ENCODE measurements at regions not wholly inside any gene's neighbourhood (a gene's known extent, or its start where the extent isn't known, plus 50 kb on each side); places are given as distances from the start of the nearest gene placed in this dataset.

GRCh38 chr2:15700599-15701340 lies 109.1 kb downstream of the DDX1 start:
- TF ChIP-seq, protein P1, sequence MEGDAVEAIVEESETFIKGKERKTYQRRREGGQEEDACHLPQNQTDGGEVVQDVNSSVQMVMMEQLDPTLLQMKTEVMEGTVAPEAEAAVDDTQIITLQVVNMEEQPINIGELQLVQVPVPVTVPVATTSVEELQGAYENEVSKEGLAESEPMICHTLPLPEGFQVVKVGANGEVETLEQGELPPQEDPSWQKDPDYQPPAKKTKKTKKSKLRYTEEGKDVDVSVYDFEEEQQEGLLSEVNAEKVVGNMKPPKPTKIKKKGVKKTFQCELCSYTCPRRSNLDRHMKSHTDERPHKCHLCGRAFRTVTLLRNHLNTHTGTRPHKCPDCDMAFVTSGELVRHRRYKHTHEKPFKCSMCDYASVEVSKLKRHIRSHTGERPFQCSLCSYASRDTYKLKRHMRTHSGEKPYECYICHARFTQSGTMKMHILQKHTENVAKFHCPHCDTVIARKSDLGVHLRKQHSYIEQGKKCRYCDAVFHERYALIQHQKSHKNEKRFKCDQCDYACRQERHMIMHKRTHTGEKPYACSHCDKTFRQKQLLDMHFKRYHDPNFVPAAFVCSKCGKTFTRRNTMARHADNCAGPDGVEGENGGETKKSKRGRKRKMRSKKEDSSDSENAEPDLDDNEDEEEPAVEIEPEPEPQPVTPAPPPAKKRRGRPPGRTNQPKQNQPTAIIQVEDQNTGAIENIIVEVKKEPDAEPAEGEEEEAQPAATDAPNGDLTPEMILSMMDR (IDR thresholded peaks at IDR 0.05; ENCODE audit: low read depth, low read length, missing control alignments) = no peak
- H3K4me3 ChIP-seq (ENCODE audit: low read depth, low read length) = no peak overlapping the region
- in situ Hi-C loops (cut with HindIII; ENCODE audit: low sequenced_read_pairs) = no loop called here

GRCh38 chr2:15701341-15701907 lies 109.8 kb downstream of the DDX1 start:
- TF ChIP-seq, protein P1 (IDR thresholded peaks at IDR 0.05; ENCODE audit: low read depth, low read length, missing control alignments) = no peak
- no peak for DNase-seq (ENCODE audit: low read depth)
- no peak overlapping the region for H3K4me3 ChIP-seq (ENCODE audit: low read depth, low read length)
- in situ Hi-C loops (cut with HindIII; ENCODE audit: low sequenced_read_pairs) = no loop called here

More at GRCh38 chr2:15700599-15701340, 109.1 kb downstream of the DDX1 start:
- DNase-seq (ENCODE audit: low read depth) = no peak

GRCh38 chr2:15701991-15702390 lies 110.3 kb downstream of the DDX1 start:
- in situ Hi-C loops (cut with HindIII; ENCODE audit: low sequenced_read_pairs) = no loop called here
- no peak overlapping the region for H3K4me3 ChIP-seq (ENCODE audit: low read depth, low read length)
- DNase-seq (ENCODE audit: low read depth) = no peak
- TF ChIP-seq, protein P1 (IDR thresholded peaks at IDR 0.05; ENCODE audit: low read depth, low read length, missing control alignments) = no peak

GRCh38 chr2:15702452-15702851 lies 110.8 kb downstream of the DDX1 start:
- in situ Hi-C loops (cut with HindIII; ENCODE audit: low sequenced_read_pairs) = no loop called here
- no peak for DNase-seq (ENCODE audit: low read depth)
- no peak overlapping the region for H3K4me3 ChIP-seq (ENCODE audit: low read depth, low read length)
- TF ChIP-seq, protein P1 (IDR thresholded peaks at IDR 0.05; ENCODE audit: low read depth, low read length, missing control alignments) = no peak

DNA sequence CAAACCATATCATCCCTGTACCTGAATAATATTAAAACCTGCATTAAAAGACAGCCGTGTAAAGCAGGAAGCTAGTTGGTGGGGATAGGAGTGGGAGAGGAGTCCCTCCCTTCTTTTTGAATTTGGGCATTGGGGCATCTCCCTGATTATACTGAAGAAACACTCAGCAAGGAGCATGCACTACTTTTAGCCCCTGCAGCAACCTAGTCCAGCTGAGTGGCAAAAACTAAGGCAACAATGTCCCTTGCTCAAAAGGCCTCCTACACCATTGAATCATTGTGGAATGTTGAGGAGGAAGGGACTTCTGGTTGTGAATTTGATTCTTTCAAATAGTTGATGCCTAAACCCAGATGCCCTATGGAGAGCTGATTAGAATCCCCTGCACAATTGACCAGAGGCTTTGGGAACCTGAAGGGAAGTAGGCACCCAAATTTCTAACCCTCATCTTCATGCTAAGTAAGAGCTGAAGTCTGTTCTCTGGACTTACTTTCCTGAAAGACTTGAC lies 111.7 kb downstream of the DDX1 start:
- DNase-seq (ENCODE audit: low read depth) = no peak
- H3K4me3 ChIP-seq (ENCODE audit: low read depth, low read length) = no peak overlapping the region
- in situ Hi-C loops (cut with HindIII; ENCODE audit: low sequenced_read_pairs) = no loop called here
- TF ChIP-seq, protein P1 (IDR thresholded peaks at IDR 0.05; ENCODE audit: low read depth, low read length, missing control alignments) = no peak

DNA sequence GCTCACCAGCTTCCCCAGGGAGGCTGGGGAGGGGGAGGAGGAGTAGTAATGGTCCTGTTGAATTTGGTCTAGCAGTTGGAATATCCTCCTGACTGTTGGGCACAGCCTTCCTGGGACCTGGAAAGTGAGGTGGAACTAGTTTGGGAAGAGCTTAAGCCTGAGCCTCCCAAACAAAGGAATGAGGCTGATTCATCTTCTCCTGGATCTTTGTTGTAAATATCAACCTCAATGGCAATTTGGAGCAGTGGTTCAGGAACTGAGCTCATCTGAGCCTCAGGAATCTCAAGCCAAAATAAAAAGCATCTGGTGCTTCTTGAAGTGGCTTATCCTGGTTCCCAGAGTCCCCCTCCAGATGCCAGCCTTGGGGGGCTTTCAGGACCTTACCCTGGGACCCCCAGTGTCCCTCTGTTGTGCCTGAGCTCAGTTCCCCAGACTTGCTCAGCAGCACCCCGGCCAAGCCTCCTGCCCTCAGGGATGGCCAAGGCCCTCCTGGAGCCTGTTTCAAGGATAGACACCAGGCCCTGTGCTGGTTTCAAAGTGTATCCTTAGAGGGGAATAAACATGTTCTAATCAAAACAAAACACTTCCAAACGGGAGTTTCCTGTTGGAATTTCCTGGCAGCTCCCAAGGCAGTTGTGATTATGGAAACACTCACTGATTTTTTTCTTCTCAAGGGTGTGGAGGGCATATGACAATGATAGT lies 112.6 kb downstream of the DDX1 start:
- in situ Hi-C loops (cut with HindIII; ENCODE audit: low sequenced_read_pairs) = no loop called here
- no peak overlapping the region for H3K4me3 ChIP-seq (ENCODE audit: low read depth, low read length)
- TF ChIP-seq, protein P1 (IDR thresholded peaks at IDR 0.05; ENCODE audit: low read depth, low read length, missing control alignments) = no peak
- DNase-seq (ENCODE audit: low read depth) = no peak

Measured in astrocyte of the cerebellum (primary cell).